ENCODE measurements at regions not wholly inside any gene's neighbourhood (a gene's known extent, or its start where the extent isn't known, plus 50 kb on each side); places are given as distances from the start of the nearest gene placed in this dataset.

- intact Hi-C loops (cut with DNase I), result no loop called here
Observed at GRCh38 chr4:125091101-125091500, 223.7 kb upstream of the FAT4 start.

DNA sequence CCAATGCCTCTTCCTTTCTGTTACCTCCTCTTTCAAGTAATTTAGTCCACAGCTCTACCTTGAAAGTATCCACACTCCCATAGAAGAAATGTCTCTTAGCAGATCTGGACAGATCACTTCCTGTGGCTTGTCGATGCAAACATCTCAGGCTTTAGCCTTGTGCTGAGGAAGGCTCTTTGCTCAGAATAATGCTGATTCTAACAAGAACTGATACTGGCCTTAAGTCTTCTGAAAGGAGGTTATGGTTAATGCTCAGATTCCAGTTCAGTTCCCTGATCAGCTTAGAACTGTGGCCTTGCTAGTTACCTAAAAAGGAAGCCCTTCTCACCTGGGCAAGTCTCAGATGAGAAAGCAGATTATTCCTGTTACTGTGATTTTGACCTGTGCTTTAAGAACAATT is 230.1 kb upstream of the FAT4 start:
- ATAC-seq (ENCODE audit: poor library complexity) (no peak), DNase-seq (no peak)
- intact Hi-C loops (cut with DNase I), result no loop called here

More at GRCh38 chr4:125091101-125091500, 223.7 kb upstream of the FAT4 start:
- ATAC-seq (ENCODE audit: poor library complexity) (no peak), DNase-seq (no peak)

DNA sequence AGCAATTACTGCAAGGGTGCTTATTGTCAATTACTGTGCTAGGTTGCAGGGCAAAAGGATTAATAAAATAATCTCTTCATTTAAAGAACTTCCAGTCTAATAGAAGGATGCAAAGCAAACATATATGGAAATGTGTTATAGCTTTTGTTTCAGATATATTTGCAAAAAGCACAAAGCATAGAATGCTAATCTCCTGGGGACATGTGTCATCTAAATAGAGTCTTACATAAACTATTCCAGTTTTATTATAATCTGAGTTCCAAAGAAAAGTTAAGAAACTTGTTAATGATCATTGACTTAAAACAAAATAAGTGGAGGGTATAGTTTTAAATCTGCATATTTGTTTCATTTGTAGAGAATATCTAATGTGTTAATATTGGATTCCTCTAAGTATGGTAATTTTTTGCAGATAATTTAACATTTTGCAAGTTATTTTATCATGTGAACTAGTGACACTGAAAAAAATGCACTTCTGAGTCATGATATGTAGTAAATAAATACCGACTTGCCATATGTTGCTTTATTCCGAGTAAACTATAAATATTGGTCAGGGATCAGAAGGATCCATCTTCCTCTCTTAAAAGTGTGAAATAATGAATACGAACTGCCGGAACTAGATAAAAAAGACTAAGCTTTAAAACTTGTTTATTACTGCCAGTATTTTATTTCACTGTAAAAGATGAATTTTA is 231.9 kb upstream of the FAT4 start:
- no peak for DNase-seq
- intact Hi-C loops (cut with DNase I), result no loop called here
- no peak for ATAC-seq (ENCODE audit: poor library complexity)

DNA sequence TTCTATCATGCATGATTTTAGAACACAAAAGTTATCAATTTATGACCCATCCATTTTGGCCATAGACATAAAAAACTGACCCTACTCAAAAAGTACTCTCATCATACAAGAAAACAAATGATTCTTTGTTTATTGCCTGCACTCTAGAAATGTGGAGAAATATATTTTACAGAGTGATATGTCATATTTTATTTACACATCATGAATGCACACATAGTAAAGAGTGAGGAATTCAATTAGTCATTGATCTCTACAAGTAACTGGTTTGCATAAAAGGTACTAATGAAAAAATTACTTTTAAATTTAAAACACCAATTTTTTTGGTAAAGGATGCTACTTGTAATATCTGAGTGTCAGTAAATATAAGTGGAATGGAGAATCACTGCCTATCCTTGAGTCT is 242.5 kb upstream of the FAT4 start:
- intact Hi-C loops (cut with DNase I), result no loop called here
- ATAC-seq (ENCODE audit: poor library complexity), result no peak

GRCh38 chr4:125070861-125071260 is 243.9 kb upstream of the FAT4 start:
- DNase-seq, result no peak
- no peak for ATAC-seq (ENCODE audit: poor library complexity)
- intact Hi-C loops (cut with DNase I), result no loop called here

More for the DNA sequence above, 242.5 kb upstream of the FAT4 start:
- DNase-seq, result no peak

DNA sequence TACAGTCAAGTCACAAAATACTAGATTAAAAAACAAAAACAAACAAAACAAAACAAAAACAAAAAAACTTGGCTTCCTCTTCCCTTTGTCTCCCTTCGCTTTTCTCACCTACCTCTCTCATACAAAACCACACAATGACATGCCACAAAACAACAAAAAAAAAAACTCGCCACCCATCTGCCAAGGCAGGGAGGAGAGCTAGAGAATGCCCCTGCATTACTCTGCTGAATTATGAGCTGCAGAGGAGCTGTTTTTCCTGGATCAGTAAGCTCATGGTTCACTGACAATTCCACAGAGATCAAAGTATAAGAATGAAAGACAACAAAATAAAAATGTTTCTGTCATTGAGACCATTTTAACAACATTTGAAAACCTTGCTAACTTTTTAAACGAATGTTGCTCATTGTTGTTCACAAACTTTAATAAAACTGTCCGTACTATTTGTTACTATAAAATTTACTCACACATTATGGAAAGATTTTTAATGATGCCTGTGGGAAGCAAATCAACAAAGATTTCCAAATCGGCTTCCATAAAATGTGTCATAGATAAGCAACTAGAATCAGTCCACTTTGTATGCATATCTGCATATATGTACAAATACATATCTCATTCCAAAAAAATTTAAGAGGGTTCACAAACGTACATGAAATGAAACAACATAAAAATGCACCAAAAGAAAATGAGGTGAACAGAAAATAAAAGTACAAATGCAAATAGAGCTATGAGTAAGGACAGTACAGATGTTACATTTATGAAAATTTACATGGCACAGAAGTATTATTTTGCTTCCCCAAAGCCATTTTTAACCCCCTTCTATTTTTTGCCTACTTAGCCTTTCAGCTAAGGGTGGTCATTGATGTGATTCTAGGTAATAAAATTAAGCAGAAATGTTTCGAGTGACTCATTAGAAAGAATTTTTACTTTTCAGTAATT is 252.4 kb upstream of the FAT4 start:
- ATAC-seq (ENCODE audit: poor library complexity), result no peak
- DNase-seq, result no peak
- intact Hi-C loops (cut with DNase I), result no loop called here

DNA sequence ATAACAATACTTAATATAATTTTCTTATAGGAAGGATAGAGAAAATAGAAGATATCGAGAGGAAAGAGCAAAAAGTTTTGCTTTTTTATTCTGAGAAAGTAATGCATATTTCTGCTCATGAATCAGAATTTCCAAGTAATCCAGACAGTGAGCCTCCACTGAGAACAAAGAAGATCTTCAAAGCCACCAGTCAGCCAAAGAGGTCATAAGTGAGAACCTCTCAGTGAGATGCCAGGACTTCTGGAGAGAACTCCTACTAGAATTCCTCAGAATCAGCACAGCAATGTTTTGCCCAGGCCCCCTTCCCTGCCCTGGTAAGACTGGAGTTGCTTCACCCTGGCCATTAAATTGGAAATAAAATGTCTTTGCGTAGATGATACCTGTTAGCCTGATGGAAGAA is 254.4 kb upstream of the FAT4 start:
- no peak for ATAC-seq (ENCODE audit: poor library complexity)
- DNase-seq, result no peak
- intact Hi-C loops (cut with DNase I), result no loop called here

- intact Hi-C loops (cut with DNase I), result no loop called here
Observed at GRCh38 chr4:125049711-125050110, 265.0 kb upstream of the FAT4 start.

GRCh38 chr4:125045311-125045710 is 269.4 kb upstream of the FAT4 start:
- ATAC-seq (ENCODE audit: poor library complexity), result no peak
- no peak for DNase-seq
- intact Hi-C loops (cut with DNase I), result no loop called here

More at GRCh38 chr4:125049711-125050110, 265.0 kb upstream of the FAT4 start:
- DNase-seq (no peak), ATAC-seq (ENCODE audit: poor library complexity) (no peak)

DNA sequence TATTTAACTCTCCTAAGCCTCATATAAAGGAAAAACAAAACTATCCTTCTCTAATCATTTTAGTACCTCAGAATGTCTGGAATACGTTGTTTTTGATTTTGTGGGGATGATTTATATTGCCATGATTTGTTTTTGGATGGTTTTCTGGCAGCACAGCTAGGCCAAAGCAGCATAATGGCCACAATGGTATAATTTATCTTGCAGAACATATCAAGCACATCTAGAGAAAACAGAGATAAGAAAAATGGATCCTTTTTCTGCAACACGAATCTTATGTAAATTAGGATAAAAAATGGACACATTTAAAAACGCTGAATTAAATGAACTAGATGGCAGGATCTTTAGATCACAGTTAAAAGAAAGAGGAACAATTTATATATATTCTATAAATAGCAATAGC is 269.9 kb upstream of the FAT4 start:
- intact Hi-C loops (cut with DNase I), result no loop called here
- no peak for DNase-seq
- ATAC-seq (ENCODE audit: poor library complexity), result no peak

GRCh38 chr4:125043486-125043885 is 271.3 kb upstream of the FAT4 start:
- DNase-seq (no peak), ATAC-seq (ENCODE audit: poor library complexity) (no peak)
- intact Hi-C loops (cut with DNase I), result no loop called here

- ATAC-seq (ENCODE audit: poor library complexity) (no peak), DNase-seq (no peak)
- intact Hi-C loops (cut with DNase I), result no loop called here
Observed at GRCh38 chr4:125042041-125042440, 272.7 kb upstream of the FAT4 start.

GRCh38 chr4:125041372-125041930 is 273.3 kb upstream of the FAT4 start:
- DNase-seq (no peak), ATAC-seq (ENCODE audit: poor library complexity) (no peak)
- intact Hi-C loops (cut with DNase I), result no loop called here

GRCh38 chr4:125039550-125039949 is 275.2 kb upstream of the FAT4 start:
- ATAC-seq (ENCODE audit: poor library complexity), result no peak
- DNase-seq, result no peak
- intact Hi-C loops (cut with DNase I), result no loop called here

- DNase-seq (no peak), ATAC-seq (ENCODE audit: poor library complexity) (no peak)
- intact Hi-C loops (cut with DNase I), result no loop called here
Observed at GRCh38 chr4:125022855-125023501, 291.8 kb upstream of the FAT4 start.

DNA sequence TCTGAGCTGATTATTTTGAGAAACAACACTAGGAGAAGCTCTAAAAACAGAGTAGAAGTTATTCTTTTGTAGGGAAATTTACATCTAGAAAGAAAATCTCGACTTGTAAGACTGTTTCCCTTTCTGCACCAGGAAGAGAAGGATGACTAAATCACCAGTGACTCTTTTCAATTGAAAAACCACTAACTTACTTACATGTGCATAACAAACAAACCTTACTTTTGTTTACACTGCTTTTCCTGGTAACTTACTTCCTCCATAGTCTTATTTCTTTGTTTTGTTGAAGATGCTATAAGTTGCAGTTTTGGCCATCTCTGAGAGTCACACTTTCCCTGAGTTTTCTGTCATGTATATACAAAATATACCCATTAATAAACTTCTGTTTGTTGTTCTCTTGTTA is 293.6 kb upstream of the FAT4 start:
- intact Hi-C loops (cut with DNase I), result no loop called here
- DNase-seq (no peak), ATAC-seq (ENCODE audit: poor library complexity) (no peak)

GRCh38 chr4:125020089-125021034 is 294.4 kb upstream of the FAT4 start:
- no peak for ATAC-seq (ENCODE audit: poor library complexity)
- intact Hi-C loops (cut with DNase I), result no loop called here
- DNase-seq, result no peak

GRCh38 chr4:125016892-125017299 is 297.9 kb upstream of the FAT4 start:
- ATAC-seq (ENCODE audit: poor library complexity) (no peak), DNase-seq (no peak)

More at GRCh38 chr4:125016892-125017299, 297.9 kb upstream of the FAT4 start:
- intact Hi-C loops (cut with DNase I), result no loop called here

Measured in Right ventricle myocardium superior (tissue), 1 donor.